HEK293 (cell line): ENCODE measurements at regions not wholly inside any gene's neighbourhood (a gene's known extent, or its start where the extent isn't known, plus 50 kb on each side); places are given as distances from the start of the nearest gene placed in this dataset.
"Not testable (repeated sequence)": the region's sequence is repeated elsewhere in the genome, so short reads cannot be mapped to it uniquely, and the experiment has no call there.

Source experiments
- FEZF1 ChIP-seq: fragments of 450-650 bp; formaldehyde crosslinking; IDR thresholded peaks from 2 replicates; pipeline ENCODE4 v1.5.1; 2016; ENCODE audit warnings: missing biosample characterization, missing genetic modification characterization
- HOXD13 ChIP-seq: sonication (generic); formaldehyde crosslinking; IDR thresholded peaks from 2 replicates; pipeline ENCODE4 v1.8.0; 2022; ENCODE audit warnings: missing genetic modification reagents, borderline replicate concordance
- TCF7L2 ChIP-seq: IDR thresholded peaks from 2 replicates; pipeline ENCODE4 v1.6.1; 2011; ENCODE audit warnings: low read depth, mild to moderate bottlenecking, inconsistent platforms, low read length, moderate library complexity, borderline replicate concordance
- ZNF138 ChIP-seq: fragments of 450-650 bp; formaldehyde crosslinking; IDR thresholded peaks from 2 replicates; pipeline ENCODE4 v1.5.1; 2016; ENCODE audit warnings: missing biosample characterization, missing genetic modification characterization, borderline replicate concordance
- ZNF16 ChIP-seq: fragments of 450-650 bp; formaldehyde crosslinking; IDR thresholded peaks from 2 replicates; pipeline ENCODE4 v1.5.1; 2016; ENCODE audit warnings: low read depth, missing biosample characterization, missing genetic modification characterization
- ZNF416 ChIP-seq: fragments of 450-650 bp; formaldehyde crosslinking; IDR thresholded peaks from 2 replicates; pipeline ENCODE4 v1.5.1; 2016; ENCODE audit warnings: missing biosample characterization, missing genetic modification characterization
- ZNF510 ChIP-seq: fragments of 450-650 bp; formaldehyde crosslinking; IDR thresholded peaks from 2 replicates; pipeline ENCODE4 v1.5.1; 2018; ENCODE audit warnings: mild to moderate bottlenecking, missing genetic modification characterization, missing biosample characterization; ENCODE audit not compliant: insufficient replicate concordance
- ZNF658 ChIP-seq: fragments of 450-650 bp; formaldehyde crosslinking; IDR thresholded peaks from 2 replicates; pipeline ENCODE4; 2016; ENCODE audit warnings: missing biosample characterization, missing genetic modification characterization
- ZNF76 ChIP-seq: fragments of 450-650 bp; formaldehyde crosslinking; IDR thresholded peaks from 2 replicates; pipeline ENCODE4; 2016; ENCODE audit warnings: low read depth, missing biosample characterization, missing genetic modification characterization, borderline replicate concordance
- TF ChIP-seq, protein P1 (sequence below): fragments of 450-650 bp; formaldehyde crosslinking; IDR thresholded peaks from 2 replicates; pipeline ENCODE4 v1.5.1; 2016; ENCODE audit warnings: missing biosample characterization, missing genetic modification characterization
- TF ChIP-seq, protein P2 (sequence below): sonication (generic); formaldehyde crosslinking; IDR thresholded peaks from 2 replicates; pipeline ENCODE4 v1.8.1; 2022; ENCODE audit warnings: mild to moderate bottlenecking, moderate library complexity, missing genetic modification reagents
- TF ChIP-seq, protein P3 (sequence below): fragments of 450-650 bp; formaldehyde crosslinking; IDR thresholded peaks from 2 replicates; pipeline ENCODE4 v1.5.1; 2016; ENCODE audit warnings: missing biosample characterization, missing genetic modification characterization, borderline replicate concordance
- TF ChIP-seq, protein P4 (sequence below): fragments of 450-650 bp; formaldehyde crosslinking; IDR thresholded peaks from 2 replicates; pipeline ENCODE4 v1.5.1; 2016; ENCODE audit warnings: missing biosample characterization, missing genetic modification characterization
- TF ChIP-seq, protein P5 (sequence below): fragments of 450-650 bp; formaldehyde crosslinking; optimal IDR thresholded peaks from 2 replicates; pipeline ENCODE3; 2016; ENCODE audit warnings: missing biosample characterization, mild to moderate bottlenecking, missing genetic modification characterization

DNA sequence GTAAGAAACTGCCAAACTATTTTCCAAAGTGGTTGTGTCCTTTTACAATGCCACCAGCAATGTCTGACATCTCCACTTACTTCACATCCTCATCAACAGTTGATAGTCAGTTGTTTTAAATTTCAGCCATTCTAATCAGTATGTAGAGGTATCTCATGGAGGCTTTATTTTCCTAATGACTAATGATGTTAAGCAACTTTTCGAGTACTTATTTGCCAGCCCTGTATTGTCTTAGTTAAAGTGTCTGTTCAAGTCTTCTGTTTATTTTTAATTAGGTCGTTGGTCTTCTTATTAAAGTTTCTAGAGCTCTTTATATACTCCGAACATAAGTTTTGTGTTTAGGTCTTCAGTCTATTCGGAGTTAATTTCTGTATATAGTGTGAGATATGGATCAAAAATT is 54.9 kb upstream of the NBPF12 start:
- not testable (repeated sequence) for TF ChIP-seq ZNF510 (tag by site-specific recombination); TCF7L2; ZNF416 (tag by site-specific recombination); ZNF16 (tag by site-specific recombination); HOXD13 (CRISPR knock-in tag); FEZF1 (tag by site-specific recombination); ZNF76; ZNF138 (tag by site-specific recombination); ZNF658 (tag by site-specific recombination)
- TF ChIP-seq, protein P1, sequence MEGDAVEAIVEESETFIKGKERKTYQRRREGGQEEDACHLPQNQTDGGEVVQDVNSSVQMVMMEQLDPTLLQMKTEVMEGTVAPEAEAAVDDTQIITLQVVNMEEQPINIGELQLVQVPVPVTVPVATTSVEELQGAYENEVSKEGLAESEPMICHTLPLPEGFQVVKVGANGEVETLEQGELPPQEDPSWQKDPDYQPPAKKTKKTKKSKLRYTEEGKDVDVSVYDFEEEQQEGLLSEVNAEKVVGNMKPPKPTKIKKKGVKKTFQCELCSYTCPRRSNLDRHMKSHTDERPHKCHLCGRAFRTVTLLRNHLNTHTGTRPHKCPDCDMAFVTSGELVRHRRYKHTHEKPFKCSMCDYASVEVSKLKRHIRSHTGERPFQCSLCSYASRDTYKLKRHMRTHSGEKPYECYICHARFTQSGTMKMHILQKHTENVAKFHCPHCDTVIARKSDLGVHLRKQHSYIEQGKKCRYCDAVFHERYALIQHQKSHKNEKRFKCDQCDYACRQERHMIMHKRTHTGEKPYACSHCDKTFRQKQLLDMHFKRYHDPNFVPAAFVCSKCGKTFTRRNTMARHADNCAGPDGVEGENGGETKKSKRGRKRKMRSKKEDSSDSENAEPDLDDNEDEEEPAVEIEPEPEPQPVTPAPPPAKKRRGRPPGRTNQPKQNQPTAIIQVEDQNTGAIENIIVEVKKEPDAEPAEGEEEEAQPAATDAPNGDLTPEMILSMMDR (tag by site-specific recombination), result not testable (repeated sequence)
- TF ChIP-seq, protein P2, sequence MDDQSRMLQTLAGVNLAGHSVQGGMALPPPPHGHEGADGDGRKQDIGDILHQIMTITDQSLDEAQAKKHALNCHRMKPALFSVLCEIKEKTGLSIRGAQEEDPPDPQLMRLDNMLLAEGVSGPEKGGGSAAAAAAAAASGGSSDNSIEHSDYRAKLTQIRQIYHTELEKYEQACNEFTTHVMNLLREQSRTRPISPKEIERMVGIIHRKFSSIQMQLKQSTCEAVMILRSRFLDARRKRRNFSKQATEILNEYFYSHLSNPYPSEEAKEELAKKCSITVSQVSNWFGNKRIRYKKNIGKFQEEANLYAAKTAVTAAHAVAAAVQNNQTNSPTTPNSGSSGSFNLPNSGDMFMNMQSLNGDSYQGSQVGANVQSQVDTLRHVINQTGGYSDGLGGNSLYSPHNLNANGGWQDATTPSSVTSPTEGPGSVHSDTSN, result not testable (repeated sequence)
- TF ChIP-seq, protein P3, sequence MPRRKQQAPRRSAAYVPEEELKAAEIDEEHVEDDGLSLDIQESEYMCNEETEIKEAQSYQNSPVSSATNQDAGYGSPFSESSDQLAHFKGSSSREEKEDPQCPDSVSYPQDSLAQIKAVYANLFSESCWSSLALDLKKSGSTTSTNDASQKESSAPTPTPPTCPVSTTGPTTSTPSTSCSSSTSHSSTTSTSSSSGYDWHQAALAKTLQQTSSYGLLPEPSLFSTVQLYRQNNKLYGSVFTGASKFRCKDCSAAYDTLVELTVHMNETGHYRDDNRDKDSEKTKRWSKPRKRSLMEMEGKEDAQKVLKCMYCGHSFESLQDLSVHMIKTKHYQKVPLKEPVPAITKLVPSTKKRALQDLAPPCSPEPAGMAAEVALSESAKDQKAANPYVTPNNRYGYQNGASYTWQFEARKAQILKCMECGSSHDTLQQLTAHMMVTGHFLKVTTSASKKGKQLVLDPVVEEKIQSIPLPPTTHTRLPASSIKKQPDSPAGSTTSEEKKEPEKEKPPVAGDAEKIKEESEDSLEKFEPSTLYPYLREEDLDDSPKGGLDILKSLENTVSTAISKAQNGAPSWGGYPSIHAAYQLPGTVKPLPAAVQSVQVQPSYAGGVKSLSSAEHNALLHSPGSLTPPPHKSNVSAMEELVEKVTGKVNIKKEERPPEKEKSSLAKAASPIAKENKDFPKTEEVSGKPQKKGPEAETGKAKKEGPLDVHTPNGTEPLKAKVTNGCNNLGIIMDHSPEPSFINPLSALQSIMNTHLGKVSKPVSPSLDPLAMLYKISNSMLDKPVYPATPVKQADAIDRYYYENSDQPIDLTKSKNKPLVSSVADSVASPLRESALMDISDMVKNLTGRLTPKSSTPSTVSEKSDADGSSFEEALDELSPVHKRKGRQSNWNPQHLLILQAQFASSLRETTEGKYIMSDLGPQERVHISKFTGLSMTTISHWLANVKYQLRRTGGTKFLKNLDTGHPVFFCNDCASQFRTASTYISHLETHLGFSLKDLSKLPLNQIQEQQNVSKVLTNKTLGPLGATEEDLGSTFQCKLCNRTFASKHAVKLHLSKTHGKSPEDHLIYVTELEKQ (tag by site-specific recombination), result not testable (repeated sequence)
- TF ChIP-seq, protein P4, sequence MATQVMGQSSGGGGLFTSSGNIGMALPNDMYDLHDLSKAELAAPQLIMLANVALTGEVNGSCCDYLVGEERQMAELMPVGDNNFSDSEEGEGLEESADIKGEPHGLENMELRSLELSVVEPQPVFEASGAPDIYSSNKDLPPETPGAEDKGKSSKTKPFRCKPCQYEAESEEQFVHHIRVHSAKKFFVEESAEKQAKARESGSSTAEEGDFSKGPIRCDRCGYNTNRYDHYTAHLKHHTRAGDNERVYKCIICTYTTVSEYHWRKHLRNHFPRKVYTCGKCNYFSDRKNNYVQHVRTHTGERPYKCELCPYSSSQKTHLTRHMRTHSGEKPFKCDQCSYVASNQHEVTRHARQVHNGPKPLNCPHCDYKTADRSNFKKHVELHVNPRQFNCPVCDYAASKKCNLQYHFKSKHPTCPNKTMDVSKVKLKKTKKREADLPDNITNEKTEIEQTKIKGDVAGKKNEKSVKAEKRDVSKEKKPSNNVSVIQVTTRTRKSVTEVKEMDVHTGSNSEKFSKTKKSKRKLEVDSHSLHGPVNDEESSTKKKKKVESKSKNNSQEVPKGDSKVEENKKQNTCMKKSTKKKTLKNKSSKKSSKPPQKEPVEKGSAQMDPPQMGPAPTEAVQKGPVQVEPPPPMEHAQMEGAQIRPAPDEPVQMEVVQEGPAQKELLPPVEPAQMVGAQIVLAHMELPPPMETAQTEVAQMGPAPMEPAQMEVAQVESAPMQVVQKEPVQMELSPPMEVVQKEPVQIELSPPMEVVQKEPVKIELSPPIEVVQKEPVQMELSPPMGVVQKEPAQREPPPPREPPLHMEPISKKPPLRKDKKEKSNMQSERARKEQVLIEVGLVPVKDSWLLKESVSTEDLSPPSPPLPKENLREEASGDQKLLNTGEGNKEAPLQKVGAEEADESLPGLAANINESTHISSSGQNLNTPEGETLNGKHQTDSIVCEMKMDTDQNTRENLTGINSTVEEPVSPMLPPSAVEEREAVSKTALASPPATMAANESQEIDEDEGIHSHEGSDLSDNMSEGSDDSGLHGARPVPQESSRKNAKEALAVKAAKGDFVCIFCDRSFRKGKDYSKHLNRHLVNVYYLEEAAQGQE, result not testable (repeated sequence)
- TF ChIP-seq, protein P5, sequence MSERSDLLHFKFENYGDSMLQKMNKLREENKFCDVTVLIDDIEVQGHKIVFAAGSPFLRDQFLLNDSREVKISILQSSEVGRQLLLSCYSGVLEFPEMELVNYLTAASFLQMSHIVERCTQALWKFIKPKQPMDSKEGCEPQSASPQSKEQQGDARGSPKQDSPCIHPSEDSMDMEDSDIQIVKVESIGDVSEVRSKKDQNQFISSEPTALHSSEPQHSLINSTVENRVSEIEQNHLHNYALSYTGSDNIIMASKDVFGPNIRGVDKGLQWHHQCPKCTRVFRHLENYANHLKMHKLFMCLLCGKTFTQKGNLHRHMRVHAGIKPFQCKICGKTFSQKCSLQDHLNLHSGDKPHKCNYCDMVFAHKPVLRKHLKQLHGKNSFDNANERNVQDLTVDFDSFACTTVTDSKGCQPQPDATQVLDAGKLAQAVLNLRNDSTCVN (tag by site-specific recombination), result not testable (repeated sequence)
